Kidney (tissue), 13 donors: ENCODE measurements at regions not wholly inside any gene's neighbourhood (a gene's known extent, or its start where the extent isn't known, plus 50 kb on each side); places are given as distances from the start of the nearest gene placed in this dataset.

Source experiments
- DNase-seq, 5 donors: peaks; one replicate each; pipeline ENCODE4 v3.0.0-alpha.2; 2013 to 2020
- FAIRE-seq: peaks from 2 replicates; lab custom pipeline; 2012; peaks lifted over from hg19 to GRCh38; lab: Jason Lieb, UNC
- H3K27ac ChIP-seq, 2 donors: one replicate each; pipeline ENCODE4 v1.7.0; 2013; ENCODE audit warnings: low read depth in 2 of 2, low read length in 2 of 2, inconsistent platforms in 1 of 2
- H3K27me3 ChIP-seq: one replicate; pipeline ENCODE4 v1.7.1; 2013; ENCODE audit warnings: low read length, inconsistent platforms; ENCODE audit not compliant: control insufficient read depth, insufficient read depth
- H3K36me3 ChIP-seq, 3 donors: one replicate each; pipeline versions ENCODE4 v1.7.0 to v1.7.1; 2013; ENCODE audit warnings: low read length in 3 of 3, control low read depth in 1 of 3, inconsistent platforms in 1 of 3; ENCODE audit not compliant: insufficient read depth in 3 of 3, control insufficient read depth in 2 of 3
- H3K4me1 ChIP-seq, 3 donors: one replicate each; pipeline versions ENCODE4 v1.7.0 to v1.7.1; 2013; ENCODE audit warnings: low read length in 3 of 3, inconsistent platforms in 1 of 3, low read depth in 1 of 3; ENCODE audit not compliant: control insufficient read depth in 2 of 3, insufficient read depth in 2 of 3
- H3K4me3 ChIP-seq, 3 donors: one replicate each; pipeline versions ENCODE4 v1.7.0 to v1.8.1; 2013; ENCODE audit warnings: low read length in 3 of 3, control low read depth in 1 of 3, inconsistent platforms in 1 of 3
- H3K9ac ChIP-seq, 3 donors: one replicate each; pipeline versions ENCODE4 v1.7.0 to v1.7.1; 2013; ENCODE audit warnings: low read length in 3 of 3, control low read depth in 1 of 3, inconsistent platforms in 1 of 3
- H3K9me3 ChIP-seq, 3 donors: one replicate each; pipeline versions ENCODE4 v1.7.0 to v1.7.1; 2013; ENCODE audit warnings: low read length in 3 of 3, control low read depth in 1 of 3, inconsistent platforms in 1 of 3; ENCODE audit not compliant: control insufficient read depth in 2 of 3, insufficient read depth in 1 of 3
- CTCF ChIP-seq: IDR thresholded peaks from 3 replicates; pipeline ENCODE4 v1.5.1; 2012; ENCODE audit warnings: mild to moderate bottlenecking, moderate library complexity, borderline replicate concordance; ENCODE audit not compliant: insufficient read depth; ENCODE audit errors: extremely low read depth
- intact Hi-C: fragments of 100-400 bp; cut with DNase I; formaldehyde crosslinking; loops from one replicate; pipeline ENCODE4 v1.11.1; 2022
- donor health status: control.
- donor health status: control.
- donor health status: control.
- donor health status: control.
- donor health status: control.
- donor health status: DM: yes; HTN: yes; CAD: no.
- donor health status: Normal renal cell carcinoma (clear cell type).

- Histone ChIP-seq H3K27me3 (no peaks in the 10 kb centered on the region), H3K4me3 (no peak overlapping the region), H3K9ac (peak overlapping the region in 1 of 3 donors; percentile 47), H3K27ac (peak overlapping the region; percentile 72 to 87), H3K4me1 (peaks cover 4 to 39% (median 27%) of the 10 kb centered on the region in 3 donors), H3K9me3 (no peaks in the 10 kb centered on the region), H3K36me3 (no peaks in the 10 kb centered on the region)
- intact Hi-C loops: no loop called here
- no peak for TF ChIP-seq CTCF
- DNase-seq (peak in 4 of 5 donors; percentile 77 to 81 (median 78)), FAIRE-seq (no peak)
Measured at GRCh38 chr6:43993881-43994523, 133.2 kb downstream of the MRPL14 start.

GRCh38 chr6:43992783-43993644 lies 134.2 kb downstream of the MRPL14 start:
- peak overlapping the region; percentile 72 to 87 for H3K27ac ChIP-seq
- peaks cover 4 to 39% (median 27%) of the 10 kb centered on the region in 3 donors for H3K4me1 ChIP-seq
- no peaks in the 10 kb centered on the region for H3K36me3 ChIP-seq
- peak in 3 of 5 donors; percentile 35 to 58 (median 51) for DNase-seq
- TF ChIP-seq CTCF: no peak
- H3K27me3 ChIP-seq: no peaks in the 10 kb centered on the region
- H3K9me3 ChIP-seq: no peaks in the 10 kb centered on the region
- peak overlapping the region in 1 of 3 donors; percentile 47 for H3K9ac ChIP-seq
- intact Hi-C loops: no loop called here
- no peak for FAIRE-seq
- H3K4me3 ChIP-seq: no peak overlapping the region

- H3K9me3 ChIP-seq: no peaks in the 10 kb centered on the region
- no peak overlapping the region for H3K9ac ChIP-seq
- peak in 2 of 5 donors; percentile 21 to 28 for DNase-seq
- H3K4me1 ChIP-seq: peaks cover 4 to 39% (median 27%) of the 10 kb centered on the region in 3 donors
- H3K27me3 ChIP-seq: no peaks in the 10 kb centered on the region
- no peak for FAIRE-seq
- no peak overlapping the region for H3K4me3 ChIP-seq
- H3K27ac ChIP-seq: peak overlapping the region; percentile 72 to 87
- H3K36me3 ChIP-seq: no peaks in the 10 kb centered on the region
- TF ChIP-seq CTCF: no peak
- intact Hi-C loops: no loop called here
Measured at GRCh38 chr6:43992126-43992663, 135.1 kb downstream of the MRPL14 start.
